Activated T-cell treated with anti-CD3 and anti-CD28 coated beads, Interleukin-2, amount 50 U/mL, for 24 hours (primary cell): ENCODE measurements at regions not wholly inside any gene's neighbourhood (a gene's known extent, or its start where the extent isn't known, plus 50 kb on each side); places are given as distances from the start of the nearest gene placed in this dataset.

Experiments used
- DNase-seq: peaks from one replicate; pipeline ENCODE4 v3.0.0-alpha.2; 2020
- H3K27ac Mint-ChIP-seq: 2 replicates; pipeline ENCODE4 v1.8.0; 2020; ENCODE audit warnings: mild to moderate bottlenecking, mixed read lengths
- H3K27me3 Mint-ChIP-seq: 2 replicates; pipeline ENCODE4 v1.8.0; 2020; ENCODE audit warnings: mixed read lengths
- H3K36me3 Mint-ChIP-seq: 2 replicates; pipeline ENCODE4 v1.8.0; 2020; ENCODE audit warnings: low read depth, mixed read lengths
- H3K4me1 Mint-ChIP-seq: 2 replicates; pipeline ENCODE4 v1.8.0; 2020; ENCODE audit warnings: low read depth, mixed read lengths
- H3K4me3 Mint-ChIP-seq: 2 replicates; pipeline ENCODE4 v1.8.0; 2020; ENCODE audit warnings: mild to moderate bottlenecking, moderate library complexity, mixed read lengths
- H3K9me3 Mint-ChIP-seq: 2 replicates; pipeline ENCODE4 v1.8.0; 2020; ENCODE audit warnings: mixed read lengths

- Mint-ChIP-seq H3K9me3 (no peaks in the 10 kb centered on the region), H3K27ac (no peak overlapping the region), H3K36me3 (no peaks in the 10 kb centered on the region), H3K27me3 (peaks cover 14% of the 10 kb centered on the region), H3K4me3 (no peak overlapping the region), H3K4me1 (no peaks in the 10 kb centered on the region)
- DNase-seq = no peak
Observed at GRCh38 chr19:30879225-30879624, 470.0 kb downstream of the TSHZ3 start.

GRCh38 chr19:30878495-30878894, 470.7 kb downstream of the TSHZ3 start:
- Mint-ChIP-seq H3K27ac (no peak overlapping the region), H3K36me3 (no peaks in the 10 kb centered on the region), H3K9me3 (no peaks in the 10 kb centered on the region), H3K4me1 (no peaks in the 10 kb centered on the region), H3K27me3 (peaks cover 13% of the 10 kb centered on the region), H3K4me3 (no peak overlapping the region)
- no peak for DNase-seq

DNA sequence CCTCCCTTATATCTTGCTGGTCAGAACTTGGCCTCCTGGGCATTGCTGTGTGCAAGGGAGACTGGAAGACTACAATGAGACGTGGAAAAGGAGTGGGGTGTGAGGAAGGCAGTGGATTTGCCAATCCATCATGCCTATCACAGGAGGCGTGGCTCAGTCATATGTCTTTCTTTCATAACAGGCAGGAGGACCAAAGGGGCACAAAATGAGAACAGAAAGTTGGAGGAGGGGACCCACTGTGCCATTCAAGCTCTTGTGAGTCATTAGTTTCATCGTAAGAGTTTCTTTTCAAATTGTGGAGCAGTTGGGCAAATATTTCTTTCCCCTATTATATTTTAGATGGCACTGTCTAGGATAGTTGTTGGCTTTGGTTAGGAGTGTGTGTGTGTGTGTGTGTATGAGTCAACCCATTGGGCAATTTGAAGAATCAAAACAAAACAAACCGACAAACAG, 471.5 kb downstream of the TSHZ3 start:
- no peaks in the 10 kb centered on the region for H3K9me3 Mint-ChIP-seq
- DNase-seq = no peak
- H3K4me3 Mint-ChIP-seq = no peak overlapping the region
- H3K36me3 Mint-ChIP-seq = no peaks in the 10 kb centered on the region
- no peaks in the 10 kb centered on the region for H3K4me1 Mint-ChIP-seq
- H3K27me3 Mint-ChIP-seq = peaks cover 14% of the 10 kb centered on the region
- H3K27ac Mint-ChIP-seq = no peak overlapping the region

- Mint-ChIP-seq H3K4me1 (no peaks in the 10 kb centered on the region), H3K27ac (no peak overlapping the region), H3K4me3 (no peak overlapping the region), H3K27me3 (peaks cover 14% of the 10 kb centered on the region), H3K9me3 (no peaks in the 10 kb centered on the region), H3K36me3 (no peaks in the 10 kb centered on the region)
- no peak for DNase-seq
Observed at GRCh38 chr19:30873691-30874090, 475.5 kb downstream of the TSHZ3 start.

GRCh38 chr19:30873003-30873402, 476.2 kb downstream of the TSHZ3 start:
- no peak for DNase-seq
- Mint-ChIP-seq H3K36me3 (no peaks in the 10 kb centered on the region), H3K27me3 (peaks cover 11% of the 10 kb centered on the region), H3K4me1 (no peaks in the 10 kb centered on the region), H3K9me3 (no peaks in the 10 kb centered on the region), H3K27ac (no peak overlapping the region), H3K4me3 (no peak overlapping the region)

GRCh38 chr19:30871979-30872378, 477.3 kb downstream of the TSHZ3 start:
- Mint-ChIP-seq H3K4me1 (no peaks in the 10 kb centered on the region), H3K9me3 (no peaks in the 10 kb centered on the region), H3K4me3 (no peak overlapping the region), H3K36me3 (no peaks in the 10 kb centered on the region), H3K27me3 (peaks cover 11% of the 10 kb centered on the region), H3K27ac (no peak overlapping the region)
- DNase-seq = no peak

- Mint-ChIP-seq H3K4me3 (no peak overlapping the region), H3K4me1 (no peaks in the 10 kb centered on the region), H3K36me3 (no peaks in the 10 kb centered on the region), H3K27me3 (peaks cover 11% of the 10 kb centered on the region), H3K27ac (no peak overlapping the region), H3K9me3 (no peaks in the 10 kb centered on the region)
- no peak for DNase-seq
Observed at GRCh38 chr19:30870876-30871275, 478.4 kb downstream of the TSHZ3 start.

DNA sequence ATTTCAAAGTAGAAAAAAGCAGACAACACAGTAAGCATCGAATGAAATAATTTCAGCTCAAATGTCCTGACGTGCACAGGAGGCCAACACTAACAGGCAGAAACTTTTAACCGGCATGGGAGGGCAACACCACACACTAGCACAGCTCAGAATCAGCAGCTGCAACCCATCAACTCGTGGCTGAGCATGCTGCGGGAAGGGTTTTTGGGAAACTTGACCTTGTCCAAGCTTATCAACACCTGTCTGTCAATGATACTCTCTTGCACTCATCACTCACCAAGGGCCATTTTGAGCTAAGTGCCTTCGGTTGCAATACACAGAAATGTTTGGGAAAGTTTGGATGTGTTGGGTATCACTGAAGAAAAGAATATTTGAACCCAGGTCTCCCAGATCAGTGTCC, 483.7 kb downstream of the TSHZ3 start:
- no peaks in the 10 kb centered on the region for H3K4me1 Mint-ChIP-seq
- H3K27me3 Mint-ChIP-seq = peaks cover 9% of the 10 kb centered on the region
- no peak overlapping the region for H3K4me3 Mint-ChIP-seq
- H3K36me3 Mint-ChIP-seq = no peaks in the 10 kb centered on the region
- no peak overlapping the region for H3K27ac Mint-ChIP-seq
- peaks cover 2% of the 10 kb centered on the region for H3K9me3 Mint-ChIP-seq
- DNase-seq = no peak

DNA sequence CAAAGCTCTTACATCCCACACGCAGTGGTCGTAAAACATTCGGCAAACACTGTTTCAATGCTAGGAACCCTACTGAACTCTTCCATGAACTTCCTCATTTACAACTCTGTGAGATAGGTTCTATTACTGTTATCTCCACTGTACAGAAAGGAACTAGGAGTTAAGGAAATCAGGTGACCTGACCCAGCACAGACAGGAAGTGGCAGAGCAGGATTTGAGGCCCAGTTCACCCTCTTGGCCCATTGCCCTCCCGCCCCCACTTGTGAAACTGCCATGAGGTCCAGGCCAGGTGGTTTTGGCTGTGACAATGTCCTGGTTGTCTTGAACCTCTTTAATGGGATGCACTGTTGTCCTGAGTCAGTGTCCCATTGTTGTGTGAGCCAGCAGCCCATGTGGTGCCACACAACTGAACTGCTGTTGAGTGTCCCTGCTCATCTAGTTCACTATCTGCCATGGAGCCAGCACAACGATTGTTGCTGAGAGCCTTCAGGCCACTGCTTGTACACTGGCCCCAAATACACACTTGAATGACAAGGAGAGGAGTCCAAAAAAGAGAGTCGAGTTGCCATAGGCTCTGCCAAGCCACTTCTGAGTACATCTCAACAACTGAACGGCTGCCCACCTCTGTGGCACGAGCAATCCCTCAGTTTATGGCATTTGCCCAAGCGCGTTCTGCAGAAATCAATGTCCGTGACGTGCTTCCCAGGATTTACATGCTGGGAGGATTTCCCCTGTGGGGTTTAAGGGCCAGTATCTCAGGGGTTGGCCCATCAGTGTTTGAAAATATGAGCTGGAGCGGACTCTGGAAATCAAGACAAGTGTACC, 484.6 kb downstream of the TSHZ3 start:
- Mint-ChIP-seq H3K4me3 (no peak overlapping the region), H3K27me3 (peaks cover 11% of the 10 kb centered on the region), H3K4me1 (no peaks in the 10 kb centered on the region), H3K36me3 (no peaks in the 10 kb centered on the region), H3K27ac (no peak overlapping the region), H3K9me3 (peaks cover 6% of the 10 kb centered on the region)
- no peak for DNase-seq

DNA sequence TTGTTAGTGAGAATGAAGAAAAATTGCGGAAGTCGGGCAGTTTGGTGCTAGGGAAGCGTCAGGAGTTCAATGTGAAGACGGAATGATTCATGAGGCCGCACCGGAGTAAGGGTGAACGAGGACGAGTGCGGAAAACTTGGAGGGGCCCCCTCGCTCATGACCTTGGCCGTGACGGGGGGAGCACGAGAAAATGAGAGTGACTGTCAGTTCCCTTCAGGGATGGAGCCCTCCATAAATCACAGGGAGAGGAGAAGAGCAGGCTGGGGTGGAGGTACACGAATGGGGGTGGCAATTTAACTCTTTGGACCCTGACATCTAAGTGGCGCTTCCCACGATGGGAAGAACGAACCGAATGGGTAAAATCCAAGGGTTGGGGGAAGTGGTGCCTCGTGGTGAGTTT, 486.4 kb downstream of the TSHZ3 start:
- Mint-ChIP-seq H3K4me3 (no peak overlapping the region), H3K27ac (no peak overlapping the region), H3K27me3 (peaks cover 14% of the 10 kb centered on the region), H3K4me1 (no peaks in the 10 kb centered on the region), H3K9me3 (peaks cover 6% of the 10 kb centered on the region), H3K36me3 (no peaks in the 10 kb centered on the region)
- DNase-seq = no peak

DNA sequence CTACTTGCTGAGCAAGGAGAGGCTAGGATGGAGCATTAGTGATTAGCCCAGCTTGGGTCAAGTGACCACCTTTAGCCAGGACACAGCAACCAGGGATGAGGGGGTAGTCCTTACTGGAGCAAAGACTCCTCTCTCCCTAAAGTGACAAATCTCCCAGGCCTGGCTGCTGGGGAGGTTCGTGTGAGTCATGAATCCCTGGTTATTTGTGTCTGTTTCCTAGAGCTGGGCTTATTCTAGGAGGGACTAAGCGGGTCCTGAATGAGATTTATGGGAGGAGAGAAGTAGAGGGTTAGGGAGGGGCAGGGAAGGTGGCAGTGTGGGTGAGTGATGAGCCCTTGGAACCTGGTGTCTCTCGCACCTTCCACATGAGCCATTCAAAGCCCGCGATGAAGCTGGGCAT, 487.3 kb downstream of the TSHZ3 start:
- Mint-ChIP-seq H3K4me3 (no peak overlapping the region), H3K9me3 (peaks cover 6% of the 10 kb centered on the region), H3K27me3 (peaks cover 14% of the 10 kb centered on the region), H3K4me1 (no peaks in the 10 kb centered on the region), H3K36me3 (no peaks in the 10 kb centered on the region), H3K27ac (no peak overlapping the region)
- no peak for DNase-seq

GRCh38 chr19:30857966-30858490, 485.8 kb downstream of the ZNF536 start:
- H3K4me3 Mint-ChIP-seq = no peak overlapping the region

DNA sequence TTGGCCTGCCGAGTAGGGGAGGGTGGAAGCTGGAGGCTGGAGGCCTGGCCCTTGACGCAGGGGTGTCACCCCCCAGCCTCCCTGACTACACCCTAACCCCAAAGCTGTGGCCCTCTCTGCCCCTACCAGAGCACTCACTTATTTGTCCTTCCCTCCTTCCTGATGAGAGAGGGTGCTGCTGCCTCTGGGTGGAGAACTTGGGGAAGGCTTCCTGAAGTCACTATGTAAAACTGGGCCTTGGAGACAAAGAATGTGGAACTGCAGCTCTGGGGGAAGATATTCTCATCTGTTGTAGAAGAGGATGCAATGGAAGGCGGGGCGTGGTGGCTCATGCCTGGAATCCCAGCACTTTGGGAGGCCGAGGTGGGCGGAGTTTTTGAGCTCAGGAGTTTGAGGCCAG, 485.2 kb downstream of the ZNF536 start:
- H3K27ac Mint-ChIP-seq = no peak overlapping the region
- no peaks in the 10 kb centered on the region for H3K36me3 Mint-ChIP-seq
- DNase-seq = no peak
- no peaks in the 10 kb centered on the region for H3K4me1 Mint-ChIP-seq
- peaks cover 4% of the 10 kb centered on the region for H3K9me3 Mint-ChIP-seq
- H3K4me3 Mint-ChIP-seq = no peak overlapping the region
- H3K27me3 Mint-ChIP-seq = peaks cover 12% of the 10 kb centered on the region

More at GRCh38 chr19:30857966-30858490, 485.8 kb downstream of the ZNF536 start:
- peaks cover 4% of the 10 kb centered on the region for H3K9me3 Mint-ChIP-seq
- H3K27ac Mint-ChIP-seq = no peak overlapping the region
- DNase-seq = no peak
- H3K27me3 Mint-ChIP-seq = peaks cover 12% of the 10 kb centered on the region
- no peaks in the 10 kb centered on the region for H3K4me1 Mint-ChIP-seq
- H3K36me3 Mint-ChIP-seq = no peaks in the 10 kb centered on the region

DNA sequence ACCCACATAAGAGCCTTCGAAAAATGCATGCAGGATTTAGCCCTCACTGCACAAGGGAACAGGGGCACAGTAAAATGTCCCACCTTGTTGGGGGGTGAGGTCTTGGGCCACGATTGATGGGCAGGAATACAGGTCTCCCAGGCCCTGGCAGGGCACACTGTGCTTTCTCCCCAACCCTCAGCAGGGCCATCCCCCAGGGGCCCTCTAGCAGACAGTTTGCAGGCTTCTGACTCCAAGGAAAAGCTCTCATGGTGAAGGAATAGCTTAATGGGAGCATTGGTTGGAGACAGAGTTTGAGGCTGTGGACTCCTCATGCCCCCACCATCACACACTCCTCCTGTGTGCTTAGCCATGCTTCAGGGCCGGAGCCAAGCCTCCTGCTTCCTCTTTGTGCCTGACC, 484.6 kb downstream of the ZNF536 start:
- H3K27ac Mint-ChIP-seq = no peak overlapping the region
- peaks cover 4% of the 10 kb centered on the region for H3K9me3 Mint-ChIP-seq
- DNase-seq = no peak
- peaks cover 10% of the 10 kb centered on the region for H3K27me3 Mint-ChIP-seq
- no peaks in the 10 kb centered on the region for H3K36me3 Mint-ChIP-seq
- H3K4me1 Mint-ChIP-seq = no peaks in the 10 kb centered on the region
- no peak overlapping the region for H3K4me3 Mint-ChIP-seq

DNA sequence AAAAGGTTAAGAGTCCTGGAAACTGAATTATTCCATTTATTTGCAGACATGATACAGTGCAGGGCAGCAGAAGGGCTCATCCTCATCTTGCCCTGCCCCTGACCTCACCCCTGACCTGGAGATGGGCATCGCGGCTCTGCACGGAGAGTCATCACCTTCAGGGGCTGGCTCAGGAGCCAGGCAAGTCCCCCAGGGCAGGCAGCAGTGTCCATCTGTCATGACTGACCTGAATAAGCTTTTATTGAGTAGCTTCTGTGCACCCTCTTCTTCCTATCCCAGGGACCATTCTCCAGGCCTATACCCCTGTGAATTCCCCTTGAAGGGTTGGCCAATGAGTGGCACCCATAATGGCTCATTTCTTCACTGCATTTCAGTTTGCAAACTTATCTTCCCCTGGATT, 484.2 kb downstream of the ZNF536 start:
- Mint-ChIP-seq H3K9me3 (peaks cover 4% of the 10 kb centered on the region), H3K36me3 (no peaks in the 10 kb centered on the region), H3K27me3 (peaks cover 6% of the 10 kb centered on the region), H3K4me1 (no peaks in the 10 kb centered on the region), H3K4me3 (no peak overlapping the region), H3K27ac (no peak overlapping the region)
- no peak for DNase-seq
